ENCODE measurements at regions not wholly inside any gene's neighbourhood (a gene's known extent, or its start where the extent isn't known, plus 50 kb on each side); places are given as distances from the start of the nearest gene placed in this dataset.

- TF ChIP-seq ZC3H4 (CRISPR knock-in tag; IDR thresholded peaks at IDR 0.05; ENCODE audit: borderline replicate concordance) (no peak), ZNF747 (CRISPR knock-in tag; IDR thresholded peaks at IDR 0.05; ENCODE audit: borderline replicate concordance) (no peak), ZBTB2 (CRISPR knock-in tag; IDR thresholded peaks at IDR 0.05; ENCODE audit: low read depth) (no peak)
- TF ChIP-seq, protein P1, sequence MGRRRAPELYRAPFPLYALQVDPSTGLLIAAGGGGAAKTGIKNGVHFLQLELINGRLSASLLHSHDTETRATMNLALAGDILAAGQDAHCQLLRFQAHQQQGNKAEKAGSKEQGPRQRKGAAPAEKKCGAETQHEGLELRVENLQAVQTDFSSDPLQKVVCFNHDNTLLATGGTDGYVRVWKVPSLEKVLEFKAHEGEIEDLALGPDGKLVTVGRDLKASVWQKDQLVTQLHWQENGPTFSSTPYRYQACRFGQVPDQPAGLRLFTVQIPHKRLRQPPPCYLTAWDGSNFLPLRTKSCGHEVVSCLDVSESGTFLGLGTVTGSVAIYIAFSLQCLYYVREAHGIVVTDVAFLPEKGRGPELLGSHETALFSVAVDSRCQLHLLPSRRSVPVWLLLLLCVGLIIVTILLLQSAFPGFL (CRISPR knock-in tag; IDR thresholded peaks at IDR 0.05), result no peak
- TF ChIP-seq, protein P2, sequence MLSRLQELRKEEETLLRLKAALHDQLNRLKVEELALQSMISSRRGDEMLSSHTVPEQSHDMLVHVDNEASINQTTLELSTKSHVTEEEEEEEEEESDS (CRISPR knock-in tag; IDR thresholded peaks at IDR 0.05; ENCODE audit: borderline replicate concordance), result no peak
- TF ChIP-seq, protein P3, sequence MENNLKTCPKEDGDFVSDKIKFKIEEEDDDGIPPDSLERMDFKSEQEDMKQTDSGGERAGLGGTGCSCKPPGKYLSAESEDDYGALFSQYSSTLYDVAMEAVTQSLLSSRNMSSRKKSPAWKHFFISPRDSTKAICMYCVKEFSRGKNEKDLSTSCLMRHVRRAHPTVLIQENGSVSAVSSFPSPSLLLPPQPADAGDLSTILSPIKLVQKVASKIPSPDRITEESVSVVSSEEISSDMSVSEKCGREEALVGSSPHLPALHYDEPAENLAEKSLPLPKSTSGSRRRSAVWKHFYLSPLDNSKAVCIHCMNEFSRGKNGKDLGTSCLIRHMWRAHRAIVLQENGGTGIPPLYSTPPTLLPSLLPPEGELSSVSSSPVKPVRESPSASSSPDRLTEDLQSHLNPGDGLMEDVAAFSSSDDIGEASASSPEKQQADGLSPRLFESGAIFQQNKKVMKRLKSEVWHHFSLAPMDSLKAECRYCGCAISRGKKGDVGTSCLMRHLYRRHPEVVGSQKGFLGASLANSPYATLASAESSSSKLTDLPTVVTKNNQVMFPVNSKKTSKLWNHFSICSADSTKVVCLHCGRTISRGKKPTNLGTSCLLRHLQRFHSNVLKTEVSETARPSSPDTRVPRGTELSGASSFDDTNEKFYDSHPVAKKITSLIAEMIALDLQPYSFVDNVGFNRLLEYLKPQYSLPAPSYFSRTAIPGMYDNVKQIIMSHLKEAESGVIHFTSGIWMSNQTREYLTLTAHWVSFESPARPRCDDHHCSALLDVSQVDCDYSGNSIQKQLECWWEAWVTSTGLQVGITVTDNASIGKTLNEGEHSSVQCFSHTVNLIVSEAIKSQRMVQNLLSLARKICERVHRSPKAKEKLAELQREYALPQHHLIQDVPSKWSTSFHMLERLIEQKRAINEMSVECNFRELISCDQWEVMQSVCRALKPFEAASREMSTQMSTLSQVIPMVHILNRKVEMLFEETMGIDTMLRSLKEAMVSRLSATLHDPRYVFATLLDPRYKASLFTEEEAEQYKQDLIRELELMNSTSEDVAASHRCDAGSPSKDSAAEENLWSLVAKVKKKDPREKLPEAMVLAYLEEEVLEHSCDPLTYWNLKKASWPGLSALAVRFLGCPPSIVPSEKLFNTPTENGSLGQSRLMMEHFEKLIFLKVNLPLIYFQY (CRISPR knock-in tag; IDR thresholded peaks at IDR 0.05; ENCODE audit: borderline replicate concordance), result no peak
Observed at GRCh38 chr11:104792861-104793260, 105.4 kb downstream of the CASP12 start.
